MCF 10A (cell line): ENCODE measurements at regions not wholly inside any gene's neighbourhood (a gene's known extent, or its start where the extent isn't known, plus 50 kb on each side); places are given as distances from the start of the nearest gene placed in this dataset.

Experiments used
- BruUV-seq: library from RNA; stranded (reverse); fragments of 400-500 nt; replicated peaks from 2 replicates; lab custom pipeline; 2021; lab: Mats Ljungman, UMichigan
- CTCF ChIA-PET: fragments of 300-600 bp; sonication (Branson Sonifier 250); formaldehyde crosslinking; extraction: SDS; loops from one replicate; lab custom pipeline; 2021; ENCODE audit warnings: antibody characterized with exemption, inconsistent platforms; lab: Yijun Ruan, JAX
- POLR2A ChIA-PET: fragments of 300-600, 350-650 bp; sonication (Branson Sonifier 250); formaldehyde crosslinking; extraction: SDS; loops from one replicate; lab custom pipeline; 2020; ENCODE audit warnings: antibody characterized with exemption, inconsistent platforms; lab: Yijun Ruan, JAX
- DNase-seq: peaks from one replicate; pipeline ENCODE4 v3.0.0-alpha.2; 2018; ENCODE audit not compliant: unreplicated experiment
- H3K27ac Mint-ChIP-seq: one replicate; pipeline ENCODE4 v1.8.0; 2022; ENCODE audit warnings: mild to moderate bottlenecking, low read depth, mixed read lengths; ENCODE audit not compliant: unreplicated experiment
- H3K27me3 Mint-ChIP-seq: one replicate; pipeline ENCODE4 v1.8.0; 2022; ENCODE audit warnings: mixed read lengths; ENCODE audit not compliant: insufficient read depth, unreplicated experiment
- H3K36me3 Mint-ChIP-seq: one replicate; pipeline ENCODE4 v1.8.0; 2022; ENCODE audit warnings: mild to moderate bottlenecking, moderate library complexity, mixed read lengths; ENCODE audit not compliant: insufficient read depth, unreplicated experiment
- H3K4me1 Mint-ChIP-seq: one replicate; pipeline ENCODE4 v1.8.0; 2022; ENCODE audit warnings: mixed read lengths; ENCODE audit not compliant: insufficient read depth, unreplicated experiment
- H3K4me3 Mint-ChIP-seq: one replicate; pipeline ENCODE4 v1.8.0; 2022; ENCODE audit warnings: mild to moderate bottlenecking, moderate library complexity, mixed read lengths; ENCODE audit not compliant: unreplicated experiment
- H3K9me3 Mint-ChIP-seq: one replicate; pipeline ENCODE4 v1.8.0; 2022; ENCODE audit warnings: mixed read lengths; ENCODE audit not compliant: unreplicated experiment
- CTCF ChIP-seq: fragments of 200-600 bp; IDR thresholded peaks from one replicate; pipeline ENCODE4 v1.8.0; 2022; ENCODE audit warnings: antibody characterized with exemption, mild to moderate bottlenecking; ENCODE audit not compliant: unreplicated experiment
- intact Hi-C: fragments of 100-400 bp; cut with micrococcal nuclease; formaldehyde crosslinking; loops from 2 replicates; pipeline ENCODE4 v1.14.1; 2022

DNA sequence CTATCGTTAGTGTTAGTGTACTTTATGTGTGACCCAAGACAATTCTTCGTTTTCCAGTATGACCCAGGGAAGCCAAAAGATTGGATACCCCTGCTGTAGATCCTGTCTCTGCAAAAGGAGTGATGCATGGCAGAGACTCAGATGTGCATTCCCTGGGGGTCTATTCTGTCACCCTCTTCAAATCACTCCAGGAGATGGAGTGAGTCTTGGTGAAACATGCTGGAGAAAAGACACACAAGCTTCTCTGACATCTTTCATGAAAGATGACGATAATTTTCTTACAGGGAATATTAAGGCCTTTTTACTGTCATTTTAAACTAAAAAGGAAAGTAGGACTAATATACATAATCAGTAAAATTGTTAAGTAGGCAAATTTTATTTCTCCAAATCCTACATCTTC lies 437.9 kb upstream of the SOX5 start:
- BruUV-seq: no TSS peak
- Mint-ChIP-seq H3K27me3 (no peaks in the 10 kb centered on the region), H3K27ac (no peak overlapping the region), H3K36me3 (no peaks in the 10 kb centered on the region), H3K4me1 (no peaks in the 10 kb centered on the region), H3K4me3 (no peak overlapping the region), H3K9me3 (peaks cover 15% of the 10 kb centered on the region)
- DNase-seq: no peak
- intact Hi-C loops: no loop called here
- TF ChIP-seq CTCF: no peak
- ChIA-PET CTCF (interaction anchor here (1.2 kb wide), 1 partner anchor 467 kb away, joined by 4 read pairs; no protein-coding TSS in a partner anchor), POLR2A (no interaction called here)

- CTCF ChIA-PET: interaction anchor here (1.2 kb wide), 1 partner anchor 468 kb away, joined by 4 read pairs; no protein-coding TSS in a partner anchor
- no peaks in the 10 kb centered on the region for H3K4me1 Mint-ChIP-seq
- no TSS peak for BruUV-seq
- no peak overlapping the region for H3K4me3 Mint-ChIP-seq
- H3K27me3 Mint-ChIP-seq: no peaks in the 10 kb centered on the region
- H3K27ac Mint-ChIP-seq: no peak overlapping the region
- TF ChIP-seq CTCF: no peak
- POLR2A ChIA-PET: no interaction called here
- intact Hi-C loops: no loop called here
- H3K36me3 Mint-ChIP-seq: no peaks in the 10 kb centered on the region
- H3K9me3 Mint-ChIP-seq: peaks cover 15% of the 10 kb centered on the region
- no peak for DNase-seq
Observed at GRCh38 chr12:24386836-24387235, 437.4 kb upstream of the SOX5 start.

- DNase-seq: no peak
- ChIA-PET POLR2A (no interaction called here), CTCF (no interaction called here)
- Mint-ChIP-seq H3K4me3 (no peak overlapping the region), H3K4me1 (peaks cover 5% of the 10 kb centered on the region), H3K36me3 (no peaks in the 10 kb centered on the region), H3K9me3 (peaks cover 8% of the 10 kb centered on the region), H3K27ac (no peak overlapping the region), H3K27me3 (no peaks in the 10 kb centered on the region)
- no TSS peak for BruUV-seq
- intact Hi-C loops: no loop called here
- TF ChIP-seq CTCF: no peak
Observed at GRCh38 chr12:24381790-24382189, 432.3 kb upstream of the SOX5 start.

DNA sequence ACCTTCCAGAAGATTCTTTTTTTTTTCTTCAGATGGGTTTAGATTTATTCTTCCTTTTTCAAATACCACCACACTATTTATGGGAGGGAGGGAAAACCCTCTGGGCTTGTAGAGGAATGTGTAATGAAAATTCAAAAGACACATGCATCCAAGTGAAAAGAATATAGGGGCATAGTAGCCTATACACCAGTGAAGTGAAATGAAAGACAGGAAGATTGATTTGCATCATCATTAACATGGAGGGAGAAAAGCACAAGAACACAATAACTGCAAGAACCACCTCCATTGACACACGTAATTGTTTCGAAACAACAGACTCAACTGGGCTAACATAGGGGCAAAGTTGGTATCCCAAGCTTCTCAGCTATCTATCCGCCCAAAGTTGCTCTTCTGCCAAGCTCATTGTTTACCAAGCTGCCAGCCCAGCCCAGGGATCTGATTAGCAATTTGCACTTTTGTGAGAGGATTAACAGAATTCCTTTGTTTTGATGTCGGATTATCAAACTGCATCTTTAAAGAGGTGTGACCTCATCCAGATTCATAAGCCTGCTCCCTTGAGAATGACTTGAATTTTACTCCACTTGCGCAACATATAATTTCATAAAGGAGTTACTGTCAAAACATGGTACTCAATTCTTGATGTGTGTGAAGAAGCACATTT lies 430.5 kb upstream of the SOX5 start:
- intact Hi-C loops: no loop called here
- peaks cover 5% of the 10 kb centered on the region for H3K4me1 Mint-ChIP-seq
- CTCF ChIA-PET: interaction anchor here (0.6 kb wide), 1 partner anchor 391 kb away, joined by 4 read pairs; no protein-coding TSS in a partner anchor
- no peak overlapping the region for H3K4me3 Mint-ChIP-seq
- no peaks in the 10 kb centered on the region for H3K27me3 Mint-ChIP-seq
- H3K9me3 Mint-ChIP-seq: peaks cover 8% of the 10 kb centered on the region
- peak; percentile 33 for DNase-seq
- no peaks in the 10 kb centered on the region for H3K36me3 Mint-ChIP-seq
- H3K27ac Mint-ChIP-seq: no peak overlapping the region
- TF ChIP-seq CTCF: no peak
- POLR2A ChIA-PET: no interaction called here
- no TSS peak for BruUV-seq
